GM19023 (cell line): ENCODE measurements at regions not wholly inside any gene's neighbourhood (a gene's known extent, or its start where the extent isn't known, plus 50 kb on each side); places are given as distances from the start of the nearest gene placed in this dataset.

Experiments
- ATAC-seq: cut with Tn5 transposase; IDR thresholded peaks from one replicate; pipeline ENCODE4 v1.9.1; 2021; ENCODE audit warnings: mild to moderate bottlenecking, moderate library complexity; ENCODE audit not compliant: unreplicated experiment

DNA sequence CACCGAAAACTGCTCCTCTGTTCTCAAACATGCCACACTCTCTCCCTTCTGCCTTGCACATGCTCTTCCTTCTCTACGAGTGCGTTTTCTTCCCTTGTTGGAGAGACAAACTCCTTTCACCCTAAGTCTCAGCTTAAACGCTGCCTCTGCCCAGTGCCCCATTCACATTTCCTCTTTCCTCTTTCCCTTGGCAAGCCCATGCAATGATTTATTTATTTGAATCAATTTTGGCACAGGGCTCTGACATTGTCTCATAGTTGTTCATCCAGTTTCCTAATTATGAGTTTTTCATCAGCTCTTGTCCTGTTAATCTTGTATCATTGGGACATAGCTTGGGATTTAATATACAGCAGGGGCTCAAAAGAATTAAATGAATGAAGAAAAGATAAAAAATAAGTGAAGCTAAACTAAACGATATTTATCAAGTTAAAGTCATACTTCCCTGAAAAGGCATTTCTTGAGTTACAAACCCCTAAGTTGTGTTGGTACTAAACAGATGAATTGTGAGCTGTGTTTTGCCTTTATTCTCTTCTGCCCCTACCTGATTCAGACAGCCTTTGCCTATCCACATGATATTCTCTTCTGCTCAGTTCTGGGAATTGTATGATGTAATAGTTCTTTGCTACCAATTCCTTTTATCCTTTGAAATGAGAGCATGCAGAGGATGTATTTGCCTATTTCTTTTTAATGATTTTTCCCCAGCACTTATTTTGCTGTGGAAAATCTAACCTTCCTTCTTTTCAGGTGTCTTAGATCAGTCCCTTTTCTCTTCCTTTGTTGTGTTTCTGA lies 704.4 kb downstream of the UTRN start:
- no peak for ATAC-seq

DNA sequence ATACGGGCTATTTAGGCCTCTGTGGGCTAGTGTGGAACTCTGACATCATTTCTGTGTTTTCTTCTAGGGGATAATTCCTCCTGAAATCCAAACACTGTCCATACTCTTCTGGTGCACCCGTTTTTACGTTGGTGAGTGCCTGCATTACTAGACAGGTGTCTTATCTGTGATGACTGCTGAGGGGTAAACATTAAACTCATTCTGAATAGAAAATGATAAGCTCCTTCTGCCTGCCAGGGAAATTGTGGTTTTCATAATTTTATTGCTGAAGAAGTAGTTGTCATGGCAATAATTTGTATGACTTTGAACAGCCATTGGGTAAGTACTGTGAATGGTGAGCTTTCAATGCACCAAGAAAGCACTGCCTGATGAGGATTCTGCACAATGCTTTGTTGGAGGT lies 705.6 kb downstream of the UTRN start:
- ATAC-seq, result no peak

DNA sequence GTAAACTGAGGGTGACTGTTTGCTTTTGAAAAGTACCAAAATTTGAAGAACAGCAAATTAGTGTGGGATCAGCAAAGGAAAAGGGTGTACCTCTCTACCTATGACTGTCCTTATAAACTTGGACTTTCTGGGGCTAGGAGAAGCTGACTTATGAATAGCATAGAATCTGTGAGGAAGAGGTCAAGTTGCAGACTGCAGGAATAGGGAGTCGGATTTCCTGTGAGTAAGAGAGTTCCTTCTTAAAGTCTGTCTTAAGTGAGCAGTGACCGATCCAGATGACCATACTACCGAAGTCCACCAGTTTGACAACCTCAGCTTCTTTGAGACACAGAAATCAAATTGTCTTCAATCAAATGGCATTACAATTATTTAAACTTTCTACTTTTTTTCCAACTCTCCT lies 708.7 kb downstream of the UTRN start:
- ATAC-seq, result no peak

DNA sequence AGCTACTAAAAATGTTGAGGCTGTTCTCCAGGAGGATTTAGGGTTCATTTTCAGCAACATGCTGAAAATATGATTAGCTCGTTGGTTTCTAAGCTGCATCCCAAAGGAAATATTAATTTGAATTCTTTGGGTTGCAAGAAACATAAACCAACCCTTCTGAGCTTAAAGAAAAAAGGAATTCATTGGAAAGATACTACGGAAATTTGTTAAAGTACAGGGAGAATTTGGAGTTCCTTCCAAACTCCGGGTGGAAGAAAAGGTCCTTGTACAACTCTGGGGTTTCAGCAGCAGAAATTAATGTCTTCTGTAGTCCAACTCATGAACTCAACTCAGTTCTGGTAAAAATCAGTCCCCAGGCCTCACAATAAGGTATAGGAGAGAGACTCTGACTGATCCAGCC lies 712.9 kb downstream of the UTRN start:
- ATAC-seq, result no peak

DNA sequence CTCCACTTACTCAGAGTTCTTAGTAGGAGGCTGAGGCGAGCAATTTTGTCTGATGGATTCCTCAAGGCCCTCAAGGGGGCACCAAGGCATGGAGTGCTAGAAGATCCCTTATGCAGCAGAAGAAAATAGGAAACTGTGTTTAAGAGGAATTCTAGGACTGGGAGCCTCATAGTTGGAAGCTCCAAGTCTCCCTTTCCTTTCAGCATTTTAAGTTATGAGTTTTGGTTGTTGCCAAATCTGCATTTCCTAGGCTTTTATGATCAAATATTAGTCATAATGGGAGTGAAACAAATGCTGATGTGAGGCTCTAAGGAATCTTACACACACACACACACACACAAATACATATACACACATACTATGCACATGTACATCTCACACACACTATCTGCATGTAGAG lies 714.0 kb downstream of the UTRN start:
- no peak for ATAC-seq

DNA sequence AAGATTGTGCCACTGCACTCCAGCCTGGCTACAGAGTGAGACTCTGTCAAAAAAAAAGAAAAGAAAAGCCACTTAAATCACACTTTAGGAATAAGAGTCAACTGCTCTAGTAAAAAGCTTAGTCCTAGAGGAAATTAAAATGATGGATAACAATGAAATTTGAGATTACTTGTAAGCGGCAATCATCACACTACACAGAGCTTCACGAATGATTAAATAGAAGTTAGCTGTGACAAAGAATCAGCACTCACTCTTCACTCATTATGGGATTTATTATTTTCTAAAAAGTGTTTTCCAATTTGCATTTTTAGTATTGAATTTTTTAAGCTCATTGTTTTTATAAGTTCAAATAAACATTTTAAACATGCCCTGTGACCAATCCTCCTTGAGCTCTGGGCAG lies 718.0 kb downstream of the UTRN start:
- no peak for ATAC-seq

DNA sequence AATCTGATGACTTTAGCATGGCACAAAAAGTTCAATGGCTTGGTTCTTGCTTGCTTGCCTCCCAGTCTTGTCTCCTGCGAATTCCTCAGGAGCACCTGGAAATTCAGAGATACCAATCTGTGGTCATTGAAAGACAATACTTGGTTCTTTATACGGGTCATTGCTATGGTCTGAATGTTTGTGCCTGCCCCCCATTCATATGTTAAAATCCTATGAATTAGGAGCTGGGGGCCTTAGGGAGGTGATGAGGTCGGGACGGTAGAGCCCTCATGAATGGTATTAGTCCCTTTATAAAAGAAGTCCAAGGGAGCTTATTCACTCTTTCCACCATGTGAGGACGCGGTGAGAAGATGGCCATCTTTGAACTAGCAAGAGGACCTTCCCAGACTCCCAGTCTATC lies 721.8 kb downstream of the UTRN start:
- no peak for ATAC-seq

DNA sequence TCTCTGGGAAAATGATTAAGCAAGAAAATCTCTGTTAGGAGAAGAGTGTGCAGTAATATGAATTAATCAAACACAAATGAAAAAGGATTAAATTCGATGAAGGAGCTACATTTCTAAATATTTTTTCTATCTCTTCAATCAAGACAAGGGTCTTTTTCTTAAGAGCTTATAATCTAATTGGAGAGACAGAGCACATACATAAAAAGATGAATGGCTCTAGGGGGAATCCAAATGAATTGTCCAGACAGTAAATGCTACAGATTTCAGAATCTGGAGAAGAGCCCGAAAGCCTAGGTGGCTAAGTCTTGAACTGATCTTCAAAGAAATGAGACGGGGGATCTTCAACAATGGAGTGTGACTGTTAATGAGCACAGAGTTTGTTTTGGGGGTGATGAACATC lies 723.6 kb downstream of the UTRN start:
- no peak for ATAC-seq

DNA sequence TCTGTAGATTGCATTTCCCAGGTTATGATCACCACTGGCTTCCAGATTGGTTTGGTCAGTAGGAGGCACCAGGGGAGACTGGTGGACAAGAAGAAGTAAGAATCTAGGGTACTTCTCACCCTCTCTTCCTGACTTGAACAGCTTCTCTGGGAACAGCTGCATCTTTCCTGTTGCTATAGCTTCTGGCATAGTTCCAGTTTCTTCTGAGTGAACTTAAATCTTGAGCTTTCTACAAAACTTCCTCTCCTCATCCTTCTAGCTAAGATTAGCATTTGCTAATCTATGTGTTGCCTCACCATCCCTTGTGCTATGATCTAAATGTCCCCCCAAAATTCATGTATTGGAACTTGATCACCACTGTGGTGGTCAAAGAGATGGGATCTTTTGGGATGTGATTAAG lies 724.6 kb downstream of the UTRN start:
- ATAC-seq, result no peak

DNA sequence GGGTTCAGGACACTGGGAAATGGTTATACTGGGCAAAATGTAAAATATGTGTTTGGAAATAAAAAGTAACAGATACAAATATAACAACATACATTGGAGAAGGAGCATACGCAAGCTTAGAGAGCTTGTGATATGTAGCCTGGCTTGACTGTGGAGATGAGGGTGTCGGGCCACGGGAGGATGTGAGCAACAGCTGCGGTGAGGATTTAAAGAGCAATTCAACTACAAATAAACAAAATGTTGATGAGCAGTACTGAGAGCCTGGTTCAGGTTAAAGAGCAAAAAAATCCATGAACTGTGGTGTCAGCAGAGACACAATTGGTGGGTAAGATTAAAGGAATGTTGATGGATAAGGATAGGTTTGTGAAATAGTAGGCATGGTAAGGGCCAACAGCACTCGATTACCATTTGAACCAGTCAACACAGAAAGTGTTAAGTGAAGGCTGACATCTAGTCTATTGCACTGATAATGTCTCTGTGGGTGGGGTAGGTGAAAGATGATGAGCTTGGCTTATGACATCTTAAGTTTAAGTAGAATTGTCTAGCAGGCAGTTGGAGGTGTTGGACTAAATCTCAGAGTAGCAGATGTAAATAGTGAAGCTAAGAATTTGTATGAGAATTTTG lies 723.2 kb downstream of the EPM2A start:
- ATAC-seq, result no peak

DNA sequence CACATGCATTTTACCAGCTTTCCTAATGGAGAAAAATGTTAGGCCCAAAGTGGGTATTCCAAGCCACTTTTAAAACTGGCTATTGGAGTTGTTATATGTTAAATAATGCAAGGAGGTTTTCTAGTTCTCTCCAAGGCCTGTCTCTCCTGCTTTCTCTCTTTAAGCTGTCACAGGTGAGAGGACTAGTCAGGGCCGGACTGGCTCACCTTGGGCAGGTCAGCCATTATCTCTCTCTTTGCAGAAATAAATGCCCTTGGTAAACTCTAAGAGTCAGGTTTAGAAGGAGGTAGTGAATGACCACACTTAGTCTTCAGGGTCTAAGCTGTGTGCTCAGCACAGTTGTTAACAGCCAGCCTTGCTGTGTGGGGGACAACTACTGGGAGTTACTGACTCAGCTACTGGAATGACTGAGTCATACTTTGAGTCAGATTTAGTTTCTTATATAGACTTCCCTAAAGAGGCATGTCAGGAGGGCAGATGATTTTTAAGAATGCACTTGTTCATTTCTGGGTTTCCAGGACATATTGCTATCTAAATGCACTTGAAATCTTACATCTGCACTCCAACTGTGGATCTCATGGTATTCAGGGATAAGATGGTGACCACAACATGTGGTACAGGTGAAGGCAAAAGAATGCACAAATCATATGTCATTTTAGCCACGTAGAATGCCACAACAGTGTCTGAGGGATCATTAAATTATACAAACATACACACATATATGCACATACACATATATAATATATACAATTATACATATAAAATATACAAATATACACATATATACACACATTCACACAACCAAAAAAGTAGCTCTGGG lies 719.4 kb downstream of the EPM2A start:
- peak; percentile 99 for ATAC-seq

DNA sequence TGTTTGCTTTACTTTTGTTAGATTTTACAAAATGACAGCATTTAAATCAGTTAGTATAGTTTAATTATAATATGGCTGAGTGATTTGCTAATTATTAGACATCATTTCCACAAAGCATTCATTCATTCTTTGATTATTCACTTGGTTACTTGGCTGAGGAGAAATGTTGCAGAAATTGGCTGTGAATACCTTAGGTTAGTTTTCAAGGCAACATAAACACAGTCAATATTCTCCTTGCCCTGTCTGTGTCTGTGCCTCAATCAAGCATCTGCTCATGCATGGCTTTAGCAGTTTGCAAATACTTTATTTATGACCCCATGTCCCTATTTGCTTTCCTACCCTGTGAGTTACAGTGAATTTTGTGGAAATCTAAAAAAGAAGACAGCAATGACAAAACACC lies 718.3 kb downstream of the EPM2A start:
- no peak for ATAC-seq

DNA sequence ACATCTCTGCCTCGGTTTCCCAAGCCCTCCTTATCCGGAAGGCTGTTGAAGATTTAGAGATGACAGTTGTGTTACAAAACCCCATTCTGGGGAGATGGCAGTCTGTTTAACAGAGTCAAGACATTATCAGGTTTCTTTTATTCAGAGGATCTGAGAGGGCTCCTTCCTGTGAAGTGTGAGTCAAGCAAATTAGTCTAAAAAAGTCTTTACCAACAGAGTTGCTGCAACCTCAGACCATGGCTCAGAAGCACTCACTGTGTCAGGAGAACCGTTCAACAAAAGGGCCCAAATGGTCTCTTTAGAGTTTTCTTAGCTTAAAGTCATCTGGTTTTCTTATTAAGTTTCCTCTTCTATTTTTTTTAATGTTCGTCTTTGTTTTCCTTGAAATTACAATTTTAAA lies 717.8 kb downstream of the EPM2A start:
- ATAC-seq, result no peak

DNA sequence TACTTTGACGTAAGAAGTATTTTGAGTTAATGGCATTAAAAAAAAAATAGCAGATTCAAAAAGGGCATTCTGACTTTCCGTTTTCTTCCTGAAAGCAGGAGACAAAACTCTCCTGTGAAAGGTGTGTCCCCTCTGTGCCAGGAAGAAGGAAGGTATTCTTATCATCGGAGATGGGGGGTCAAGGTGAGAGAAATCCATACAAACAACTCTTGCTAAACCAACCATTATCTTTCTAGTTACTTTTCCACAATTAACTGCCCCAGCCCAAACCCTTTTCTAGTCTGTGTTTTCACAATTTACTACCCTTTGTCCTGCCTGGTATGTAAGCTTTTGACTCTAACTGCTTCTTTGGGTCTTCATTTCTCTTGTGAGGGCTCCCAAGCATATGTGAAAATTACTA lies 717.3 kb downstream of the EPM2A start:
- ATAC-seq, result no peak

DNA sequence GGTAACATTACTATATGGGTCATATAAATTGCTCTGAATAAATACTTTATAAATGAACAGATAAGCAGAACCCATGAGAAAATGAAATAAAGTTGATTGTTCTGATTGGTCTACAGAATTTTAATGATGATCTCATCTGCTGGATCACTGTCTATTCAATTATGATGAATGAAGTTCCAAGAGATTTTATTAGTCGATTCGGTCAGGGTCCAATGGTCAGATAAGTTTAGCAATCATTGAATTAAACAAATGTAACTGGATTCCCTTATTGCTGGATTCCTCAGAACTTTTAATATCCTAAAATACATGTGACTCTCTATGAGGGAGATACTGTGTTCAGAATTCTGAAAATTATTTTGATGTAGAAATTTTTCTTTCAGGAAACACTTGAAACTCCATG lies 715.2 kb downstream of the EPM2A start:
- no peak for ATAC-seq

DNA sequence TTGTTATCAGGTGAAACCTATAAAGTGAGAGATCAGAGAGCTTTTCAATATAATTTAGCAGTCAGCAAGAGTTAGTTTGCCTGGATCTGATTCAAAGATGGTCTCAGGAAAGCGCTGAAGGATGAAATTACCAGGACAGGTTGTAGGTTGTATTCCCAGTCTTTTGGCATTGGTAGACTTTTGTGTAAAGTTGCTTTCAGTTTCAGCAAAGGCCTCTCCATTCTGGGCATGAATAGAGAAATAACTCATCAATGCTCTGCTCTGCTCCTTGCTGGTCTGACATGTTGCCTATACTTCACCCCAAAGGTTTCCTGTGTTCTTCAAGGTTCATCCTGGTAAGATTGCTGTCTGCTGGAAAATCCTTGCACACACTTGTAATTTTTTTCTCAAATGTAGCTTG lies 714.8 kb downstream of the EPM2A start:
- ATAC-seq, result no peak

DNA sequence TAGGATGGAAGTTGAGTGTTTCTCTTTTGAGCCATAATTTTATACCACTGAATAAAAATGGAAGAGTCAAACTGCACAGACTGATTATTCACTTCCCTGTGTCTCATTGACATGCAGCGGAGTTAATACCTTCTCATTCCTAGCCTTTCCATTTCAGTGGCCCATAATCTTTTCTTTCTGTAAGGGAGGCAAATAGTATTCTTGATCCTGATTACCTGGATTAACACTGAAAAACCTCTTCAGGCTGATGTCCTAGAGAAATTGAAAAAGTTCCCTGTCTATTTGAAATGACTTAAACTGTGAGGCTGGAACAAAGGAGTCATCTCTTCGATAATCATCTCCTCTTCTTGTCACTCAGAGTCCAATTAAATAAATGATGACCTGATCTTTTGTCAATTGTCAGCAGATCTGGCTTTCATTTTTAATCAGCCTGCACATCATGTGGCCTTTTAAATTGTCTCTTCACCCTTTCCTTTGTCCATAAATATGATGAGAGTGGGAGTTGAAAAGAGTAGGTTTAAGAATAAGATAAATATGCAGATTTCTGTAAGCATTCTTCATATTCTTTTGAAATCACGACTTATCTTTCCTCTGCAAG lies 713.0 kb downstream of the EPM2A start:
- ATAC-seq, result no peak

DNA sequence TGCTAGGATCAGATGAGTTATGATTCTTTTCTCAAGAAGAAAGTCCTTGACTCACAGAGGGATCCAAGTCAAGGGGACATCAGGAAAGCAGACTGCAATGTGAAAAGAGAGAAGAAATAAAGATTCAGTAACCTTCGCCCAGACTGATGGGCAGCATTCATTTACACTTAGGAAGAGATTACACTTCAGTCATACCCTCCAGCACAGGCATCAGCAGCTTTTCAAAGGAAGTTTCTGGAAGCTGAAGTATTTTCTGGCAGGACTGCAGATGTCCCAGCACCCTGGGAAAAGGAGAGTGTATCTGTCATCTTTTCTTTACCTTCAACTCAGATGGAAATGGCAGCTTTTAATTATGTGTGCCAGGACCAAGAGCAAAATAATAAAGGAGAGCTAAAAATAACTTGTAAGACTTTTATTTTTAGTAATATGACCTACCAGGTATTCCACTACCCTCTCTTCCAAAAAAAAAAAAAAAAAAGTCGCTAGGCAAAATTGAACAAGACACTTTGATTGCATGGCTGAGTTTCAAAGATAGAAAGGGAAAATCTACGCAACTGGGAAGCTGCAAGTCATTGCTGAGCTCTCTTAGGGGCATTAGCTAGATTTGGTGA lies 712.1 kb downstream of the EPM2A start:
- ATAC-seq, result no peak

DNA sequence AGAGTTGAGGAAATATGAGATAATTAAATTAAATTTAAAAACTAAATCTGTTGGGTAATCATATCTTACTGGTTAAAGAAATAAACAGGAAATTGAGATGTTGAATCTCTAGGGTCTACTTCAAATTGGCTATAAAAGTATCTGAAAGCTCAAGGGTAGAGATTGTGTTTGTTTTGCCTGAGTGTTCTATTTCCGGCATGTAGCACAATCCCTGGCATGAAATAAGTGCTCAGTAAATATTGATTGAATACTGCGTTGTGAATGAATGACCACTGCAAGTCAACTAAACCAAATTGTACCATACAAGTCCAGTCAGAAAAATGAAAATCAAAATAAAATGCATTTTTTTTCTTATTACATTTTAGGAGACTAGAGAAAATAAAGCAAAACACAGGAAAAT lies 709.8 kb downstream of the EPM2A start:
- ATAC-seq, result no peak

DNA sequence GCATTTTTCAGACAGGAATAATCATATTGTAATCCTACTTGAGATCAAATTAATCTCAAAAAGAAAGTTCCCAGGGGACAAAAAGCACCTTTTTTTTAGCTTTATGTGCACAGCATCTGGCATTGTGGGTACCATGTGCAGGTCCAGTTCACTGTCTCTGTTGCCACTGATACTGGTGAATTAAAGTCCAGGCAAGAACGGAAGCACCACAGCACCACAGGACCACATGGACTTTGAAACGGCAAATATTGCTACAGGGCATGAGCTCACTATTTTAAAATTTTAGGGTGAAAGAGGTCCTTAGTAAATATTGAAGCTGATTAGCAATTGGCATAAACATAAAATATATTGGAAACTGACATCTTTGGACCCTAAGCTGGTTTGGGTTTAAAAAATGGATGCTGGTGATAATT lies 709.0 kb downstream of the EPM2A start:
- no peak for ATAC-seq

DNA sequence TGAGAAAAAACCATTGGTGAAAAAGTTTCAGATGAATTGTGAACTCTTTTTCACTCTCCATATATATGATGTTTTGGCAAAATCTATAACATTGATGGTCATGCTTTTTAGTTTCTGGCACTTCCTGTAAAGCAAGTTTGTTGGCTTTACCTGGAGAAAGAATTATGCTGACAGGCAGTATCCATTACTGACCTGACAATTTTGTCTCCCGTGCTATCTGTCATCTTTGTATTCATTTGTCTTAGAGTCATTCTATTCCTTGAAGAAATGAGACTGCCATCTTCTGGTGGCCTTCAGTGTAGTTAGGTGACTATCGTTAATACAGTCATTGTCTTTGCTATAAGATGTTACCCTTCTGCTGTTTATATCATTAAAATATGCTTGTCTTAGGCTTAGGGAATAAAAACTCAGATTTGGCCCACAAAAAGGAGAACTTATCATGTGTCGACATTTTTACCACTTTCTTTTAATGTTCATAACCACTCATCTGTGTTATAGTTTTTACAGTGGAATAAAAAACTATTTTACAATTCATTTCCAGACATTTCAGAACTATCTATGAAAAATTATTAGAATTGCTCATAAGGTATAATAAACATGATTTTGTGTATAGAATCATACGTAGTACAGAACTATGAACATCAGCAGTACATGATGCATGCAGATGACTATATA lies 707.0 kb downstream of the EPM2A start:
- ATAC-seq, result no peak
